GM23338 (cell line): ENCODE measurements at regions not wholly inside any gene's neighbourhood (a gene's known extent, or its start where the extent isn't known, plus 50 kb on each side); places are given as distances from the start of the nearest gene placed in this dataset.

Experiments used
- ATAC-seq: fragments of 200-7000 bp; cut with Tn5 transposase; 3 replicates; pipeline ENCODE4 v1.9.1; 2020
- DNase-seq: peaks from one replicate; pipeline ENCODE4 v3.0.0-alpha.2; 2015; ENCODE audit warnings: low spot score
- H2AFZ ChIP-seq: fragments of 200-600 bp; sonication (generic); 2 replicates; pipeline ENCODE4 v1.8.0; 2016; ENCODE audit warnings: antibody characterized with exemption, mild to moderate bottlenecking, moderate library complexity
- H3F3A ChIP-seq: fragments of 200-600 bp; sonication (generic); replicated peaks from 2 replicates; pipeline ENCODE4 v1.8.0; 2017; ENCODE audit warnings: antibody characterized with exemption, mixed run types, low read depth
- H3K27ac ChIP-seq: fragments of 200-600 bp; sonication (generic); 2 replicates; pipeline ENCODE4 v1.6.1; 2016; ENCODE audit warnings: low read depth
- H3K27me3 ChIP-seq: fragments of 200-600 bp; sonication (generic); 2 replicates; pipeline ENCODE4 v1.8.0; 2016; ENCODE audit warnings: mild to moderate bottlenecking, mixed run types, moderate library complexity; ENCODE audit not compliant: insufficient read depth
- H3K36me3 ChIP-seq: fragments of 200-600 bp; sonication (generic); 2 replicates; pipeline ENCODE4 v1.8.0; 2016; ENCODE audit warnings: mild to moderate bottlenecking; ENCODE audit not compliant: insufficient read depth
- H3K4me1 ChIP-seq: fragments of 200-600 bp; sonication (generic); 2 replicates; pipeline ENCODE4 v1.8.0; 2016; ENCODE audit warnings: mild to moderate bottlenecking, moderate library complexity; ENCODE audit not compliant: insufficient read depth
- H3K4me2 ChIP-seq: fragments of 200-600 bp; sonication (generic); 2 replicates; pipeline ENCODE4 v1.7.1; 2017; ENCODE audit warnings: mixed run types
- H3K4me3 ChIP-seq: fragments of 200-600 bp; sonication (generic); 2 replicates; pipeline ENCODE4 v1.6.1; 2016; ENCODE audit warnings: mixed run types
- H3K79me2 ChIP-seq: fragments of 200-600 bp; sonication (generic); replicated peaks from 2 replicates; pipeline ENCODE4 v1.8.0; 2017; ENCODE audit warnings: mild to moderate bottlenecking; ENCODE audit not compliant: insufficient read depth
- H3K9me2 ChIP-seq: fragments of 200-600 bp; sonication (generic); 2 replicates; pipeline ENCODE4 v1.8.0; 2017; ENCODE audit not compliant: insufficient read depth
- H4K20me1 ChIP-seq: fragments of 200-600 bp; sonication (generic); replicated peaks from 2 replicates; pipeline ENCODE4 v1.8.0; 2017; ENCODE audit warnings: mild to moderate bottlenecking; ENCODE audit not compliant: insufficient read depth
- H3K27ac Mint-ChIP-seq: 2 replicates; pipeline ENCODE4 v1.8.0; 2020; ENCODE audit warnings: inconsistent platforms, mild to moderate bottlenecking, moderate library complexity, mixed read lengths
- H3K27me3 Mint-ChIP-seq: 3 replicates; pipeline ENCODE4 v1.8.0; 2022; ENCODE audit warnings: low read depth, mild to moderate bottlenecking, moderate library complexity, mixed read lengths, inconsistent platforms; ENCODE audit not compliant: insufficient read depth, poor library complexity
- H3K36me3 Mint-ChIP-seq: 3 replicates; pipeline ENCODE4 v1.8.0; 2021; ENCODE audit warnings: low read depth, mild to moderate bottlenecking, inconsistent platforms, moderate library complexity, mixed read lengths
- H3K4me1 Mint-ChIP-seq: 3 replicates; pipeline ENCODE4 v1.8.0; 2020; ENCODE audit warnings: mild to moderate bottlenecking, inconsistent platforms, mixed read lengths
- H3K4me3 Mint-ChIP-seq: 3 replicates; pipeline ENCODE4 v1.8.0; 2021; ENCODE audit warnings: moderate library complexity, mild to moderate bottlenecking, inconsistent platforms, mixed read lengths
- H3K9me3 Mint-ChIP-seq: 3 replicates; pipeline ENCODE4 v1.8.0; 2020; ENCODE audit warnings: moderate library complexity, mild to moderate bottlenecking, inconsistent platforms, mixed read lengths
- CREB1 ChIP-seq: fragments of 250-450 bp; sonication (Bioruptor Pico); IDR thresholded peaks from 2 replicates; pipeline ENCODE4 v1.5.0; 2020; ENCODE audit warnings: low read depth, mild to moderate bottlenecking, moderate library complexity
- EZH2 ChIP-seq: fragments of 200-600 bp; sonication (generic); IDR thresholded peaks from one replicate; pipeline ENCODE4 v1.8.0; 2017; ENCODE audit warnings: antibody characterized with exemption, mild to moderate bottlenecking, low read depth; ENCODE audit not compliant: unreplicated experiment
- EZH2phosphoT487 ChIP-seq: fragments of 200-600 bp; sonication (generic); IDR thresholded peaks from one replicate; pipeline ENCODE4 v1.8.1; 2018; ENCODE audit warnings: antibody characterized with exemption; ENCODE audit not compliant: unreplicated experiment
- JUNB ChIP-seq: IDR thresholded peaks from one replicate; pipeline ENCODE4 v1.6.1; 2016; ENCODE audit warnings: antibody characterized with exemption; ENCODE audit not compliant: unreplicated experiment
- NANOG ChIP-seq: IDR thresholded peaks from 2 replicates; pipeline ENCODE4 v1.6.1; 2016; ENCODE audit warnings: antibody characterized with exemption, borderline replicate concordance
- POLR2AphosphoS5 ChIP-seq: IDR thresholded peaks from 2 replicates; pipeline ENCODE4 v1.6.1; 2016; ENCODE audit warnings: antibody characterized with exemption, low read depth
- STAT1 ChIP-seq: IDR thresholded peaks from one replicate; pipeline ENCODE4 v1.6.1; 2016; ENCODE audit warnings: antibody characterized with exemption; ENCODE audit not compliant: unreplicated experiment
- ZNF114 ChIP-seq: fragments of 250-450 bp; sonication (Bioruptor Pico); IDR thresholded peaks from 2 replicates; pipeline ENCODE4 v1.5.0; 2020; ENCODE audit warnings: mild to moderate bottlenecking, moderate library complexity
- ZNF331 ChIP-seq: fragments of 250-450 bp; sonication (Bioruptor Pico); IDR thresholded peaks from 2 replicates; pipeline ENCODE4 v1.5.0; 2020; ENCODE audit warnings: low read depth, mild to moderate bottlenecking, moderate library complexity
- TF ChIP-seq, protein P1 (sequence below): IDR thresholded peaks from one replicate; pipeline ENCODE4 v1.6.1; 2018; ENCODE audit warnings: antibody characterized with exemption; ENCODE audit not compliant: unreplicated experiment
- TF ChIP-seq, protein P2 (sequence below): fragments of 250-450 bp; sonication (Bioruptor Pico); IDR thresholded peaks from 2 replicates; pipeline ENCODE4 v1.5.0; 2020; ENCODE audit warnings: mild to moderate bottlenecking, moderate library complexity
- TF ChIP-seq, protein P3 (sequence below), 2 experiments: fragments of 200-600 bp in 1 of 2; sonication (generic) in 1 of 2; conservative IDR thresholded peaks; 2 replicates each; pipeline versions ENCODE4 v1.5.1 to v1.6.1; 2016 to 2017; ENCODE audit warnings: antibody characterized with exemption in 2 of 2, low read depth in 2 of 2, mild to moderate bottlenecking in 2 of 2, moderate library complexity in 1 of 2
- TF ChIP-seq, protein P4 (sequence below): IDR thresholded peaks from 2 replicates; pipeline ENCODE4 v1.6.1; 2016; ENCODE audit warnings: antibody characterized with exemption

DNA sequence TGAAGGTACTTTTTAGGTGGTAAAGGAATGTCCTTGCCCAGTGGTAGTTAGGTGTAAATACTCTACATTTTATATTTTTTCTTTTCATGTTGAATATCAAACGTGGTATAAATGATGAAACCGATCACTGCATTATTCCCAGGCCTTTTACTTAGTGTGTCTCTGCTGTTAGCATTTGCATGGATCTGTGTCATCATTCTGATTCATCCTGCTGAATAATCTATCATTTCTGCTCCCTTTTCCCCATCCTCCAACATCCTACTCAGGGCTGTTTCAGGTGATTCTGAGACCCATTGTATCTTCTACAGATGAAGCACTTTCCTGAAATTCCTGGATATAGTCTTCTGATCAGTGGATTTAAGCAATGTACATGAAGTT lies 61.0 kb upstream of the PTHLH start:
- Histone ChIP-seq H3K4me2 (no peak overlapping the region), H2AFZ (no peak overlapping the region), H3F3A (no peaks in the 10 kb centered on the region), H3K79me2 (no peaks in the 10 kb centered on the region), H3K27me3 (no peaks in the 10 kb centered on the region), H3K4me3 (no peak overlapping the region), H3K4me1 (peaks cover 5% of the 10 kb centered on the region; the same call in 1 of the 2 replicates), H3K9me2 (no peaks in the 10 kb centered on the region), H3K27ac (no peak overlapping the region), H3K36me3 (no peaks in the 10 kb centered on the region), H4K20me1 (no peaks in the 10 kb centered on the region)
- Mint-ChIP-seq H3K4me1 (no peaks in the 10 kb centered on the region; the same call in 2 of the 3 replicates), H3K36me3 (no peaks in the 10 kb centered on the region), H3K27ac (no peak overlapping the region), H3K4me3 (no peak overlapping the region), H3K27me3 (no peaks in the 10 kb centered on the region), H3K9me3 (no peaks in the 10 kb centered on the region)
- no peak for DNase-seq
- TF ChIP-seq EZH2 (no peak), EZH2phosphoT487 (no peak), STAT1 (no peak), CREB1 (no peak), JUNB (no peak), ZNF331 (no peak), POLR2AphosphoS5 (no peak), ZNF114 (CRISPR knock-in tag) (no peak), NANOG (no peak)
- TF ChIP-seq, protein P1, sequence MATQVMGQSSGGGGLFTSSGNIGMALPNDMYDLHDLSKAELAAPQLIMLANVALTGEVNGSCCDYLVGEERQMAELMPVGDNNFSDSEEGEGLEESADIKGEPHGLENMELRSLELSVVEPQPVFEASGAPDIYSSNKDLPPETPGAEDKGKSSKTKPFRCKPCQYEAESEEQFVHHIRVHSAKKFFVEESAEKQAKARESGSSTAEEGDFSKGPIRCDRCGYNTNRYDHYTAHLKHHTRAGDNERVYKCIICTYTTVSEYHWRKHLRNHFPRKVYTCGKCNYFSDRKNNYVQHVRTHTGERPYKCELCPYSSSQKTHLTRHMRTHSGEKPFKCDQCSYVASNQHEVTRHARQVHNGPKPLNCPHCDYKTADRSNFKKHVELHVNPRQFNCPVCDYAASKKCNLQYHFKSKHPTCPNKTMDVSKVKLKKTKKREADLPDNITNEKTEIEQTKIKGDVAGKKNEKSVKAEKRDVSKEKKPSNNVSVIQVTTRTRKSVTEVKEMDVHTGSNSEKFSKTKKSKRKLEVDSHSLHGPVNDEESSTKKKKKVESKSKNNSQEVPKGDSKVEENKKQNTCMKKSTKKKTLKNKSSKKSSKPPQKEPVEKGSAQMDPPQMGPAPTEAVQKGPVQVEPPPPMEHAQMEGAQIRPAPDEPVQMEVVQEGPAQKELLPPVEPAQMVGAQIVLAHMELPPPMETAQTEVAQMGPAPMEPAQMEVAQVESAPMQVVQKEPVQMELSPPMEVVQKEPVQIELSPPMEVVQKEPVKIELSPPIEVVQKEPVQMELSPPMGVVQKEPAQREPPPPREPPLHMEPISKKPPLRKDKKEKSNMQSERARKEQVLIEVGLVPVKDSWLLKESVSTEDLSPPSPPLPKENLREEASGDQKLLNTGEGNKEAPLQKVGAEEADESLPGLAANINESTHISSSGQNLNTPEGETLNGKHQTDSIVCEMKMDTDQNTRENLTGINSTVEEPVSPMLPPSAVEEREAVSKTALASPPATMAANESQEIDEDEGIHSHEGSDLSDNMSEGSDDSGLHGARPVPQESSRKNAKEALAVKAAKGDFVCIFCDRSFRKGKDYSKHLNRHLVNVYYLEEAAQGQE = no peak
- TF ChIP-seq, protein P2, sequence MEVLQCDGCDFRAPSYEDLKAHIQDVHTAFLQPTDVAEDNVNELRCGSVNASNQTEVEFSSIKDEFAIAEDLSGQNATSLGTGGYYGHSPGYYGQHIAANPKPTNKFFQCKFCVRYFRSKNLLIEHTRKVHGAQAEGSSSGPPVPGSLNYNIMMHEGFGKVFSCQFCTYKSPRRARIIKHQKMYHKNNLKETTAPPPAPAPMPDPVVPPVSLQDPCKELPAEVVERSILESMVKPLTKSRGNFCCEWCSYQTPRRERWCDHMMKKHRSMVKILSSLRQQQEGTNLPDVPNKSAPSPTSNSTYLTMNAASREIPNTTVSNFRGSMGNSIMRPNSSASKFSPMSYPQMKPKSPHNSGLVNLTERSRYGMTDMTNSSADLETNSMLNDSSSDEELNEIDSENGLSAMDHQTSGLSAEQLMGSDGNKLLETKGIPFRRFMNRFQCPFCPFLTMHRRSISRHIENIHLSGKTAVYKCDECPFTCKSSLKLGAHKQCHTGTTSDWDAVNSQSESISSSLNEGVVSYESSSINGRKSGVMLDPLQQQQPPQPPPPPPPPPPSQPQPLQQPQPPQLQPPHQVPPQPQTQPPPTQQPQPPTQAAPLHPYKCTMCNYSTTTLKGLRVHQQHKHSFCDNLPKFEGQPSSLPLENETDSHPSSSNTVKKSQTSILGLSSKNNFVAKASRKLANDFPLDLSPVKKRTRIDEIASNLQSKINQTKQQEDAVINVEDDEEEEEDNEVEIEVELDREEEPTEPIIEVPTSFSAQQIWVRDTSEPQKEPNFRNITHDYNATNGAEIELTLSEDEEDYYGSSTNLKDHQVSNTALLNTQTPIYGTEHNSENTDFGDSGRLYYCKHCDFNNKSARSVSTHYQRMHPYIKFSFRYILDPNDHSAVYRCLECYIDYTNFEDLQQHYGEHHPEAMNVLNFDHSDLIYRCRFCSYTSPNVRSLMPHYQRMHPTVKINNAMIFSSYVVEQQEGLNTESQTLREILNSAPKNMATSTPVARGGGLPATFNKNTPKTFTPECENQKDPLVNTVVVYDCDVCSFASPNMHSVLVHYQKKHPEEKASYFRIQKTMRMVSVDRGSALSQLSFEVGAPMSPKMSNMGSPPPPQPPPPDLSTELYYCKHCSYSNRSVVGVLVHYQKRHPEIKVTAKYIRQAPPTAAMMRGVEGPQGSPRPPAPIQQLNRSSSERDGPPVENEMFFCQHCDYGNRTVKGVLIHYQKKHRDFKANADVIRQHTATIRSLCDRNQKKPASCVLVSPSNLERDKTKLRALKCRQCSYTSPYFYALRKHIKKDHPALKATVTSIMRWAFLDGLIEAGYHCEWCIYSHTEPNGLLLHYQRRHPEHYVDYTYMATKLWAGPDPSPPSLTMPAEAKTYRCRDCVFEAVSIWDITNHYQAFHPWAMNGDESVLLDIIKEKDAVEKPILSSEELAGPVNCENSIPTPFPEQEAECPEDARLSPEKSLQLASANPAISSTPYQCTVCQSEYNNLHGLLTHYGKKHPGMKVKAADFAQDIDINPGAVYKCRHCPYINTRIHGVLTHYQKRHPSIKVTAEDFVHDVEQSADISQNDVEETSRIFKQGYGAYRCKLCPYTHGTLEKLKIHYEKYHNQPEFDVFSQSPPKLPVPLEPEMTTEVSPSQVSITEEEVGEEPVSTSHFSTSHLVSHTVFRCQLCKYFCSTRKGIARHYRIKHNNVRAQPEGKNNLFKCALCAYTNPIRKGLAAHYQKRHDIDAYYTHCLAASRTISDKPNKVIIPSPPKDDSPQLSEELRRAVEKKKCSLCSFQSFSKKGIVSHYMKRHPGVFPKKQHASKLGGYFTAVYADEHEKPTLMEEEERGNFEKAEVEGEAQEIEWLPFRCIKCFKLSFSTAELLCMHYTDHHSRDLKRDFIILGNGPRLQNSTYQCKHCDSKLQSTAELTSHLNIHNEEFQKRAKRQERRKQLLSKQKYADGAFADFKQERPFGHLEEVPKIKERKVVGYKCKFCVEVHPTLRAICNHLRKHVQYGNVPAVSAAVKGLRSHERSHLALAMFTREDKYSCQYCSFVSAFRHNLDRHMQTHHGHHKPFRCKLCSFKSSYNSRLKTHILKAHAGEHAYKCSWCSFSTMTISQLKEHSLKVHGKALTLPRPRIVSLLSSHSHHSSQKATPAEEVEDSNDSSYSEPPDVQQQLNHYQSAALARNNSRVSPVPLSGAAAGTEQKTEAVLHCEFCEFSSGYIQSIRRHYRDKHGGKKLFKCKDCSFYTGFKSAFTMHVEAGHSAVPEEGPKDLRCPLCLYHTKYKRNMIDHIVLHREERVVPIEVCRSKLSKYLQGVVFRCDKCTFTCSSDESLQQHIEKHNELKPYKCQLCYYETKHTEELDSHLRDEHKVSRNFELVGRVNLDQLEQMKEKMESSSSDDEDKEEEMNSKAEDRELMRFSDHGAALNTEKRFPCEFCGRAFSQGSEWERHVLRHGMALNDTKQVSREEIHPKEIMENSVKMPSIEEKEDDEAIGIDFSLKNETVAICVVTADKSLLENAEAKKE (CRISPR knock-in tag) = no peak
- TF ChIP-seq, protein P3, sequence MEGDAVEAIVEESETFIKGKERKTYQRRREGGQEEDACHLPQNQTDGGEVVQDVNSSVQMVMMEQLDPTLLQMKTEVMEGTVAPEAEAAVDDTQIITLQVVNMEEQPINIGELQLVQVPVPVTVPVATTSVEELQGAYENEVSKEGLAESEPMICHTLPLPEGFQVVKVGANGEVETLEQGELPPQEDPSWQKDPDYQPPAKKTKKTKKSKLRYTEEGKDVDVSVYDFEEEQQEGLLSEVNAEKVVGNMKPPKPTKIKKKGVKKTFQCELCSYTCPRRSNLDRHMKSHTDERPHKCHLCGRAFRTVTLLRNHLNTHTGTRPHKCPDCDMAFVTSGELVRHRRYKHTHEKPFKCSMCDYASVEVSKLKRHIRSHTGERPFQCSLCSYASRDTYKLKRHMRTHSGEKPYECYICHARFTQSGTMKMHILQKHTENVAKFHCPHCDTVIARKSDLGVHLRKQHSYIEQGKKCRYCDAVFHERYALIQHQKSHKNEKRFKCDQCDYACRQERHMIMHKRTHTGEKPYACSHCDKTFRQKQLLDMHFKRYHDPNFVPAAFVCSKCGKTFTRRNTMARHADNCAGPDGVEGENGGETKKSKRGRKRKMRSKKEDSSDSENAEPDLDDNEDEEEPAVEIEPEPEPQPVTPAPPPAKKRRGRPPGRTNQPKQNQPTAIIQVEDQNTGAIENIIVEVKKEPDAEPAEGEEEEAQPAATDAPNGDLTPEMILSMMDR (conservative IDR thresholded peaks at IDR 0.05; ENCODE audit: low read depth in 2 of 2) = no peak
- TF ChIP-seq, protein P4, sequence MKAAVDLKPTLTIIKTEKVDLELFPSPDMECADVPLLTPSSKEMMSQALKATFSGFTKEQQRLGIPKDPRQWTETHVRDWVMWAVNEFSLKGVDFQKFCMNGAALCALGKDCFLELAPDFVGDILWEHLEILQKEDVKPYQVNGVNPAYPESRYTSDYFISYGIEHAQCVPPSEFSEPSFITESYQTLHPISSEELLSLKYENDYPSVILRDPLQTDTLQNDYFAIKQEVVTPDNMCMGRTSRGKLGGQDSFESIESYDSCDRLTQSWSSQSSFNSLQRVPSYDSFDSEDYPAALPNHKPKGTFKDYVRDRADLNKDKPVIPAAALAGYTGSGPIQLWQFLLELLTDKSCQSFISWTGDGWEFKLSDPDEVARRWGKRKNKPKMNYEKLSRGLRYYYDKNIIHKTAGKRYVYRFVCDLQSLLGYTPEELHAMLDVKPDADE = no peak
- ATAC-seq = no peak
